ENCODE measurements at regions not wholly inside any gene's neighbourhood (a gene's known extent, or its start where the extent isn't known, plus 50 kb on each side); places are given as distances from the start of the nearest gene placed in this dataset.

DNA sequence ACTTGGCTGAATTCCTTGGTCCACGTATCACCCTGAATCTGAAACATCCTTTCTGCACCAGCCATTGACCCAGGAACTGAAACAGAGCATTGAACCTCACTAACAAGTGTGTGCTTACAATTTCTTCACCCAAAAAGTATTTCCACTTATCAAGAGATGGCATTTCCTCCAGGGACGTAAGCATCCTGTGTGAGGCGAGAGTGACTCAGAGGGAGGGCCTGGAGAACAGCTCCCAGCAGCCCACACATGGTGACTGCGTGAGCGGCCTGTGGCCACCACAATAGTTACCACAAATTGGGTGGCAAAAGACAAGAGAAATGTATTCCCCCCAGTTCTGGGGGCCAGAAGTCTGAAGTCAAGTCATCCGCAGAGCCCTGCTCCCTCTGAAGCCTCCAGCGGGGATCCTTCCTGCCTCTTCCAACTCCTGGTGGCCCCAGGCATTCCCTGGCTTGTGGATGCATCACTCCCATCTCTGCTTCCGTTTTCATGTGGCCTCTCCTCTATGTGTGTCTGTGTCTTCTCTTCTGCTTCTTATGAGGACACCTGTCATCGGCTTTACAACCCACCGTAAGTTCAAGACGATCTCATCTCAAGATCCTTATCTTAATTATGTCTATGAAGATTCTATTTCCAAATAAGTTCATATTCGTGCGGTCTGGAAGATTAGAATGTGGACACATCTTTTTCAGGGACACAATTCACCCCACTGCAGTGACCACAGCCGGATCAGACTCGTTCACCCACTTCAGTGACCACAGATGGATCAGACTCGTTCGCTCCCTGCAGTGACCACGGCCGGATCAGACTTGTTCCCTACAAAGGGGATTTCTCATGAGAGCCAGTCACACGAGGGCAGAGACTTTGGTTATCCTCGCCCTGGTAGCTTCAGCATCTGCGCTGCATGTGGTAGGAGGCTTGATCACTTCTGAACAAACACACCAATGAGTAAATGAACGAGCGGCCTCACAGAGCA lies 122.6 kb upstream of the FOXF1 start:
- TF ChIP-seq, protein P1, sequence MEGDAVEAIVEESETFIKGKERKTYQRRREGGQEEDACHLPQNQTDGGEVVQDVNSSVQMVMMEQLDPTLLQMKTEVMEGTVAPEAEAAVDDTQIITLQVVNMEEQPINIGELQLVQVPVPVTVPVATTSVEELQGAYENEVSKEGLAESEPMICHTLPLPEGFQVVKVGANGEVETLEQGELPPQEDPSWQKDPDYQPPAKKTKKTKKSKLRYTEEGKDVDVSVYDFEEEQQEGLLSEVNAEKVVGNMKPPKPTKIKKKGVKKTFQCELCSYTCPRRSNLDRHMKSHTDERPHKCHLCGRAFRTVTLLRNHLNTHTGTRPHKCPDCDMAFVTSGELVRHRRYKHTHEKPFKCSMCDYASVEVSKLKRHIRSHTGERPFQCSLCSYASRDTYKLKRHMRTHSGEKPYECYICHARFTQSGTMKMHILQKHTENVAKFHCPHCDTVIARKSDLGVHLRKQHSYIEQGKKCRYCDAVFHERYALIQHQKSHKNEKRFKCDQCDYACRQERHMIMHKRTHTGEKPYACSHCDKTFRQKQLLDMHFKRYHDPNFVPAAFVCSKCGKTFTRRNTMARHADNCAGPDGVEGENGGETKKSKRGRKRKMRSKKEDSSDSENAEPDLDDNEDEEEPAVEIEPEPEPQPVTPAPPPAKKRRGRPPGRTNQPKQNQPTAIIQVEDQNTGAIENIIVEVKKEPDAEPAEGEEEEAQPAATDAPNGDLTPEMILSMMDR (IDR thresholded peaks at IDR 0.05) = no peak
- TF ChIP-seq EP300 (IDR thresholded peaks at IDR 0.05) (no peak), POLR2AphosphoS5 (IDR thresholded peaks at IDR 0.05) (peak in 1 of 3 donors; percentile 26)
